ENCODE measurements at regions not wholly inside any gene's neighbourhood (a gene's known extent, or its start where the extent isn't known, plus 50 kb on each side); places are given as distances from the start of the nearest gene placed in this dataset.

DNA sequence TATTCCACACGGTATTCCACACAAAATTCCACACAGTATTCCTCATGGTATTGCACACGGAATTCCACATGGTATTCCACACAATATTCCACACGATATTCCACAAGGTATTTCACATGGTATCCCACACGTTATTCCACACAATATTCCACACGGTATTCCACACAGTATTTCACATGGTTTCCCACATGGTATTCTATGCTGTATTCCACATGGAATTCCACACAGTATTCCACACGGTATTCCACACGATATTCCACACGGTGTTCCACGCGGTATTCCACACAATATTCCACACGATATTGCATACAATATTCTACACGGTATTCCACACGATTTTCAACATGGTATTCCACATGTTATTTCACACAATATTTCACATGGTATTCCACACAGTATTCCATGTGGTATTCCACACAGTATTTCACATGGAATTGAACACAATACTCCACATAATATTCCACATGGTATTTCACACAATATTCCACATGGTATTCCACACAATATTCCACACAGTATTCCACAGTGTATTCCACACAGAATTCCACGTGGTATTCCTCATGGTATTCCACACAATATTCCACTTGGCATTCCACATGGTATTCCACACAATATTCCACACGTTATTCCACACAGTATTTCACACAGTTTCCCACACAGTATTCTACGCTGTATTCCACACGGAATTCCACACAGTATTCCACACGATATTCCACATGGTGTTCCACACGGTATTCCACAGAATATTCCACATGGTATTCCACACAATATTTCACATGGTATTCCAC, 136.0 kb upstream of the CHST15 start:
- Mint-ChIP-seq H3K4me3 (ENCODE audit: unreplicated experiment) (no peak overlapping the region), H3K9me3 (ENCODE audit: low read depth) (peaks cover 25% of the 10 kb centered on the region)
- DNase-seq (ENCODE audit: low spot score) = no peak

DNA sequence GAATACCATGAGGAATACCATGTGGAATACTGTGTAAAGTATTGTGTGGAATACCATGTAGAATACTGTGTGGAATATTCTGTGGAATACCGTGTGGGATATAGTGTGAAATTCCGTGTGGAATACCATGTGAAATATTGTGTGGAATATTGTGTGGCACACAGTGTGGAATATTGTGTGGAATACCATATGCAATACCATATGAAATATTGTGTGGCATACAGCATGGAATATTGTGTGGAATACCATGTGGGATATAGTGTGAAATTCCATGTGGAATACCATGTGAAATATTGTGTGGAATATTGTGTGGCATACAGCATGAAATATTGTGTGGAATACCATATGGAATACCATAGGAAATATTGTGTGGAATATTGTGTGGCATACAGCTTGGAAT, 135.1 kb upstream of the CHST15 start:
- Mint-ChIP-seq H3K27me3 (ENCODE audit: low read depth) (peaks cover 11% of the 10 kb centered on the region), H3K9me3 (ENCODE audit: low read depth) (peaks cover 25% of the 10 kb centered on the region), H3K4me1 (ENCODE audit: low read depth) (peaks cover 22% of the 10 kb centered on the region), H3K36me3 (ENCODE audit: low read depth) (no peaks in the 10 kb centered on the region), H3K27ac (ENCODE audit: unreplicated experiment) (no peak overlapping the region), H3K4me3 (ENCODE audit: unreplicated experiment) (no peak overlapping the region)
- DNase-seq (ENCODE audit: low spot score) = no peak
- no peak for TF ChIP-seq CTCF (IDR thresholded peaks at IDR 0.05)

More for the DNA sequence above, 136.0 kb upstream of the CHST15 start:
- Mint-ChIP-seq H3K27ac (ENCODE audit: unreplicated experiment) (no peak overlapping the region), H3K36me3 (ENCODE audit: low read depth) (no peaks in the 10 kb centered on the region), H3K27me3 (ENCODE audit: low read depth) (peaks cover 11% of the 10 kb centered on the region), H3K4me1 (ENCODE audit: low read depth) (peaks cover 14% of the 10 kb centered on the region)
- no peak for TF ChIP-seq CTCF (IDR thresholded peaks at IDR 0.05)

DNA sequence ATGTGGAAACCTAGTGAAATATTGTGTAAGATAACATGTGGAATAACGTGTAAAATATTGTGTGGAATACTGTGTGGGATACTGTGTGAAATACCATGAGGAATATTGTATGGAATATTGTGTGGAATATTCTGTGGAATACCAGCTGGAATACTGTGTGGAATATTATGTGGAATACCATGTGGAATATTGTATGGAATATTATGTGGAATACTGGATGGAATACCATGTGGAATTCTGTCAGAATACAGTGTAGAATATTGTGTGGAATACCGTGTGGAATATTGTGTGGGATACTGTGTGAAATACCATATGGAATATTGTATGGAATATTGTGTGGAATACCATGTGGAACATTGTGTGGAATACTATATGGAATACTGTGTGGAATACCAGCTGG, 134.6 kb upstream of the CHST15 start:
- TF ChIP-seq CTCF (IDR thresholded peaks at IDR 0.05) = no peak
- DNase-seq (ENCODE audit: low spot score) = no peak
- H3K9me3 Mint-ChIP-seq (ENCODE audit: low read depth) = peaks cover 25% of the 10 kb centered on the region
- peaks cover 22% of the 10 kb centered on the region for H3K4me1 Mint-ChIP-seq (ENCODE audit: low read depth)
- no peak overlapping the region for H3K27ac Mint-ChIP-seq (ENCODE audit: unreplicated experiment)
- H3K36me3 Mint-ChIP-seq (ENCODE audit: low read depth) = no peaks in the 10 kb centered on the region
- peaks cover 9% of the 10 kb centered on the region for H3K27me3 Mint-ChIP-seq (ENCODE audit: low read depth)
- no peak overlapping the region for H3K4me3 Mint-ChIP-seq (ENCODE audit: unreplicated experiment)

DNA sequence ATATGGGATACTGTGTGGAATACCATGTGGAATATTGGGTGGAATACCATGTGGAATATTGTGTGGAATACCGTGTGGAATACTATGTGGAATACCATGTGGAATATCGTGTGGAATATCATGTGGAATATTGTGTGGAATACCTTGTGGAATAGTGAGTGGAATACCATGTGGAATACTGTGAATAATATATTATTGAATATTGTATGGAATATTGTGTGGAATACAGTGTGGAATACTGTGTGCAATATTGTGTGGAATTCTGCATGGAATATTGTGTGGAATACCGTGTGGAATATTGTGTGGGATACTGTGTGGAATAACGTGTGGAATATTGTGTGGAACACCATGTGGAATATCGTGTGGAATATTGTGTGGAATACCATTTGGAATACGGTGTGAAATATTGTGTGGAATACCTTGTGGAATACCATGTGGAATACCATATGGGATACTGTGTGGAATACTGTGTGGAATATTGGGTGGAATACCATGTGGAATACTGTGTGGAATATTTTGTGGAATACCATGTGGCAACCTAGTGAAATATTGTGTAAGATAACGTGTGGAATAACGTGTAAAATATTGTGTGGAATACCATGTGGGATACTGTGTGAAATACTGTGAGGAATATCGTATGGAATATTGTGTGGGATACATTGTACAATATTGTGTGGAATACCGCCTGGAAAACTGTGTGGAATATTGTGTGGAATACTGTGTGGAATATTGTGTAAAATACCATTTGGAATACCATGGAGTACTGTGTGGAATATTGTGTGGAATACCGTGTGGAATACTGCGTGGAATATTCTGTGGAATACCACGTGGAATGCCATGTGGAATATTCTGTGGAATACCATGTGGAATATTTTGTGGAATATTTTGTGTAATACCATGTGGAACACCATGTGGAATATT, 133.9 kb upstream of the CHST15 start:
- TF ChIP-seq CTCF (IDR thresholded peaks at IDR 0.05) = no peak
- peaks cover 4% of the 10 kb centered on the region for H3K27me3 Mint-ChIP-seq (ENCODE audit: low read depth)

GRCh38 chr10:124226271-124227054, 133.1 kb upstream of the CHST15 start:
- no peak for TF ChIP-seq CTCF (IDR thresholded peaks at IDR 0.05)
- peaks cover 25% of the 10 kb centered on the region for H3K9me3 Mint-ChIP-seq (ENCODE audit: low read depth)
- H3K36me3 Mint-ChIP-seq (ENCODE audit: low read depth) = no peaks in the 10 kb centered on the region
- H3K4me1 Mint-ChIP-seq (ENCODE audit: low read depth) = peaks cover 34% of the 10 kb centered on the region
- no peak overlapping the region for H3K4me3 Mint-ChIP-seq (ENCODE audit: unreplicated experiment)
- H3K27ac Mint-ChIP-seq (ENCODE audit: unreplicated experiment) = no peak overlapping the region
- H3K27me3 Mint-ChIP-seq (ENCODE audit: low read depth) = peaks cover 2% of the 10 kb centered on the region
- no peak for DNase-seq (ENCODE audit: low spot score)

More for the DNA sequence above, 133.9 kb upstream of the CHST15 start:
- H3K27ac Mint-ChIP-seq (ENCODE audit: unreplicated experiment) = no peak overlapping the region
- no peak overlapping the region for H3K4me3 Mint-ChIP-seq (ENCODE audit: unreplicated experiment)
- no peaks in the 10 kb centered on the region for H3K36me3 Mint-ChIP-seq (ENCODE audit: low read depth)
- H3K9me3 Mint-ChIP-seq (ENCODE audit: low read depth) = peaks cover 25% of the 10 kb centered on the region
- DNase-seq (ENCODE audit: low spot score) = no peak
- peaks cover 26% of the 10 kb centered on the region for H3K4me1 Mint-ChIP-seq (ENCODE audit: low read depth)
